ENCODE measurements at regions not wholly inside any gene's neighbourhood (a gene's known extent, or its start where the extent isn't known, plus 50 kb on each side); places are given as distances from the start of the nearest gene placed in this dataset.

- TF ChIP-seq ZNF8 (CRISPR knock-in tag; IDR thresholded peaks at IDR 0.05) (no peak), ZFP3 (CRISPR knock-in tag; IDR thresholded peaks at IDR 0.05) (no peak), ZNF565 (CRISPR knock-in tag; conservative IDR thresholded peaks at IDR 0.05; ENCODE audit: low read depth) (no peak), TCF4 (CRISPR knock-in tag; IDR thresholded peaks at IDR 0.05; ENCODE audit: borderline replicate concordance) (no peak), ZC3H10 (CRISPR knock-in tag; IDR thresholded peaks at IDR 0.05) (no peak), ISL1 (CRISPR knock-in tag; IDR thresholded peaks at IDR 0.05) (no peak), CREB5 (CRISPR knock-in tag; IDR thresholded peaks at IDR 0.05; ENCODE audit: low read depth) (no peak), SNAI2 (CRISPR knock-in tag; IDR thresholded peaks at IDR 0.05) (no peak)
- TF ChIP-seq, protein P1, sequence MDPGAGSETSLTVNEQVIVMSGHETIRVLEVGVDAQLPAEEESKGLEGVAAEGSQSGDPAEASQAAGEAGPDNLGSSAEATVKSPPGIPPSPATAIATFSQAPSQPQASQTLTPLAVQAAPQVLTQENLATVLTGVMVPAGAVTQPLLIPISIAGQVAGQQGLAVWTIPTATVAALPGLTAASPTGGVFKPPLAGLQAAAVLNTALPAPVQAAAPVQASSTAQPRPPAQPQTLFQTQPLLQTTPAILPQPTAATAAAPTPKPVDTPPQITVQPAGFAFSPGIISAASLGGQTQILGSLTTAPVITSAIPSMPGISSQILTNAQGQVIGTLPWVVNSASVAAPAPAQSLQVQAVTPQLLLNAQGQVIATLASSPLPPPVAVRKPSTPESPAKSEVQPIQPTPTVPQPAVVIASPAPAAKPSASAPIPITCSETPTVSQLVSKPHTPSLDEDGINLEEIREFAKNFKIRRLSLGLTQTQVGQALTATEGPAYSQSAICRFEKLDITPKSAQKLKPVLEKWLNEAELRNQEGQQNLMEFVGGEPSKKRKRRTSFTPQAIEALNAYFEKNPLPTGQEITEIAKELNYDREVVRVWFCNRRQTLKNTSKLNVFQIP (CRISPR knock-in tag; IDR thresholded peaks at IDR 0.05; ENCODE audit: borderline replicate concordance, low read depth), result no peak
- TF ChIP-seq, protein P2, sequence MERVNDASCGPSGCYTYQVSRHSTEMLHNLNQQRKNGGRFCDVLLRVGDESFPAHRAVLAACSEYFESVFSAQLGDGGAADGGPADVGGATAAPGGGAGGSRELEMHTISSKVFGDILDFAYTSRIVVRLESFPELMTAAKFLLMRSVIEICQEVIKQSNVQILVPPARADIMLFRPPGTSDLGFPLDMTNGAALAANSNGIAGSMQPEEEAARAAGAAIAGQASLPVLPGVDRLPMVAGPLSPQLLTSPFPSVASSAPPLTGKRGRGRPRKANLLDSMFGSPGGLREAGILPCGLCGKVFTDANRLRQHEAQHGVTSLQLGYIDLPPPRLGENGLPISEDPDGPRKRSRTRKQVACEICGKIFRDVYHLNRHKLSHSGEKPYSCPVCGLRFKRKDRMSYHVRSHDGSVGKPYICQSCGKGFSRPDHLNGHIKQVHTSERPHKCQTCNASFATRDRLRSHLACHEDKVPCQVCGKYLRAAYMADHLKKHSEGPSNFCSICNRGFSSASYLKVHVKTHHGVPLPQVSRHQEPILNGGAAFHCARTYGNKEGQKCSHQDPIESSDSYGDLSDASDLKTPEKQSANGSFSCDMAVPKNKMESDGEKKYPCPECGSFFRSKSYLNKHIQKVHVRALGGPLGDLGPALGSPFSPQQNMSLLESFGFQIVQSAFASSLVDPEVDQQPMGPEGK (CRISPR knock-in tag; IDR thresholded peaks at IDR 0.05; ENCODE audit: borderline replicate concordance), result no peak
Observed at GRCh38 chr5:136516637-136517036, 151.3 kb upstream of the TRPC7 start.

All from SK-N-SH treated with all-trans-retinoic acid at 6 μM for 48 hours (cell line).